ENCODE measurements at regions not wholly inside any gene's neighbourhood (a gene's known extent, or its start where the extent isn't known, plus 50 kb on each side); places are given as distances from the start of the nearest gene placed in this dataset.

- Histone ChIP-seq H3K9me2 (no peaks in the 10 kb centered on the region), H3F3A (replicated peaks; ENCODE audit: insufficient read depth) (no peaks in the 10 kb centered on the region), H3K27me3 (ENCODE audit: insufficient read depth) (no peaks in the 10 kb centered on the region), H3K4me3 (ENCODE audit: low read depth in 2 of 2, low read length in 1 of 2) (no peak overlapping the region), H3K9me3 (no peaks in the 10 kb centered on the region), H2AFZ (ENCODE audit: low read depth) (no peak overlapping the region), H4K20me1 (ENCODE audit: insufficient read depth) (no peaks in the 10 kb centered on the region), H3K4me2 (no peak overlapping the region), H3K79me2 (ENCODE audit: insufficient read depth) (no peaks in the 10 kb centered on the region), H3K27ac (ENCODE audit: low read depth in 2 of 2, low read length in 1 of 2) (no peak overlapping the region), H3K9ac (no peak overlapping the region), H3K4me1 (ENCODE audit: control insufficient read depth in 1 of 2, insufficient read depth in 2 of 2, low read depth in 1 of 2, low read length in 1 of 2) (no peaks in the 10 kb centered on the region), H3K36me3 (replicated peaks in 1 of 2; ENCODE audit: control insufficient read depth in 1 of 2, insufficient read depth in 2 of 2, low read length in 1 of 2) (no peaks in the 10 kb centered on the region)
- DNase-seq = no peak
- CTCF ChIA-PET = interaction anchor here (2.7 kb wide), 1 partner anchor 13 kb away, joined by 13 read pairs; no protein-coding TSS in a partner anchor
- TF ChIP-seq USF1 (IDR thresholded peaks at IDR 0.05; ENCODE audit: borderline replicate concordance, low read depth) (no peak), YY1 (IDR thresholded peaks at IDR 0.05; ENCODE audit: low read depth) (no peak), ELF1 (IDR thresholded peaks at IDR 0.05) (no peak), TEAD4 (IDR thresholded peaks at IDR 0.05; ENCODE audit: borderline replicate concordance, insufficient read depth) (no peak), ZBTB33 (IDR thresholded peaks at IDR 0.05; ENCODE audit: borderline replicate concordance, low read depth) (no peak), MAX (IDR thresholded peaks at IDR 0.05; ENCODE audit: low read depth) (no peak), RAD21 (IDR thresholded peaks at IDR 0.05; ENCODE audit: low read length) (no peak), RFX5 (IDR thresholded peaks at IDR 0.05; ENCODE audit: low read length) (no peak), GATA2 (CRISPR knock-in tag; IDR thresholded peaks at IDR 0.05) (no peak), CHD2 (IDR thresholded peaks at IDR 0.05; ENCODE audit: low read length, partially characterized antibody) (no peak), EP300 (IDR thresholded peaks at IDR 0.05; ENCODE audit: borderline replicate concordance in 1 of 2, low read depth in 1 of 2, low read length in 1 of 2) (no peak), SIN3A (IDR thresholded peaks at IDR 0.05; ENCODE audit: borderline replicate concordance, low read depth, low read length) (no peak)
- POLR2A ChIA-PET = no interaction called here
Measured at GRCh38 chrX:25131055-25131454, 115.3 kb upstream of the ARX start.

- Histone ChIP-seq H4K20me1 (ENCODE audit: insufficient read depth) (no peaks in the 10 kb centered on the region), H3K9me3 (no peaks in the 10 kb centered on the region), H3K4me3 (ENCODE audit: low read depth in 2 of 2, low read length in 1 of 2) (no peak overlapping the region), H3F3A (replicated peaks; ENCODE audit: insufficient read depth) (no peaks in the 10 kb centered on the region), H3K9me2 (no peaks in the 10 kb centered on the region), H2AFZ (ENCODE audit: low read depth) (no peak overlapping the region), H3K79me2 (ENCODE audit: insufficient read depth) (no peaks in the 10 kb centered on the region), H3K36me3 (replicated peaks in 1 of 2; ENCODE audit: control insufficient read depth in 1 of 2, insufficient read depth in 2 of 2, low read length in 1 of 2) (no peaks in the 10 kb centered on the region), H3K4me2 (no peak overlapping the region), H3K4me1 (ENCODE audit: control insufficient read depth in 1 of 2, insufficient read depth in 2 of 2, low read depth in 1 of 2, low read length in 1 of 2) (no peaks in the 10 kb centered on the region), H3K27ac (ENCODE audit: low read depth in 2 of 2, low read length in 1 of 2) (no peak overlapping the region), H3K9ac (no peak overlapping the region), H3K27me3 (ENCODE audit: insufficient read depth) (no peaks in the 10 kb centered on the region)
- ChIA-PET CTCF (interaction anchor here (2.7 kb wide), 1 partner anchor 14 kb away, joined by 13 read pairs; no protein-coding TSS in a partner anchor), POLR2A (no interaction called here)
- no peak for DNase-seq
- WGBS (ENCODE audit: low lambda C conversion rate) = 33% methylated on average over 4 of the region's 4 CpGs
- no peak for TF ChIP-seq REST (IDR thresholded peaks at IDR 0.05; ENCODE audit: low read depth, low read length)
- no peak for TF ChIP-seq RXRA (IDR thresholded peaks at IDR 0.05; ENCODE audit: borderline replicate concordance, low read depth)
- no peak for TF ChIP-seq RFX5 (IDR thresholded peaks at IDR 0.05; ENCODE audit: low read length)
- no peak for TF ChIP-seq NRF1 (IDR thresholded peaks at IDR 0.05; ENCODE audit: low read depth, low read length)
- TF ChIP-seq GATA2 (CRISPR knock-in tag; IDR thresholded peaks at IDR 0.05) = no peak
- TF ChIP-seq SMC3 (IDR thresholded peaks at IDR 0.05; ENCODE audit: low read depth, low read length) = no peak
- TF ChIP-seq USF2 (IDR thresholded peaks at IDR 0.05; ENCODE audit: borderline replicate concordance, low read depth, low read length) = no peak
- no peak for TF ChIP-seq FOSL2 (IDR thresholded peaks at IDR 0.05; ENCODE audit: borderline replicate concordance, low read depth)
Measured at GRCh38 chrX:25130619-25131018, 114.9 kb upstream of the ARX start.
